DMS153 treated with DMSO at 0.1 percent for 48 hours (cell line): ENCODE measurements at regions not wholly inside any gene's neighbourhood (a gene's known extent, or its start where the extent isn't known, plus 50 kb on each side); places are given as distances from the start of the nearest gene placed in this dataset.
"Not testable (repeated sequence)": the region's sequence is repeated elsewhere in the genome, so short reads cannot be mapped to it uniquely, and the experiment has no call there.

Experiments used
- DNase-seq: peaks from one replicate; lab custom pipeline; 2025; ENCODE audit not compliant: unreplicated experiment; lab: John Stamatoyannopoulos, UW

- no peak for DNase-seq
These were observed 60.4 kb upstream of the PDHA2 start for GRCh38 chr4:95779447-95779846.

- DNase-seq, result no peak
These were observed 61.2 kb upstream of the PDHA2 start for GRCh38 chr4:95778666-95779065.

- DNase-seq, result not testable (repeated sequence)
These were observed 69.3 kb upstream of the PDHA2 start for GRCh38 chr4:95770605-95771004.

- no peak for DNase-seq
These were observed 74.9 kb upstream of the PDHA2 start for GRCh38 chr4:95764961-95765360.

- DNase-seq, result no peak
These were observed 78.0 kb upstream of the PDHA2 start for GRCh38 chr4:95761871-95762270.

- no peak for DNase-seq
These were observed 78.5 kb upstream of the PDHA2 start for GRCh38 chr4:95761426-95761825.

GRCh38 chr4:95760646-95761045, 79.2 kb upstream of the PDHA2 start:
- DNase-seq, result not testable (repeated sequence)

- no peak for DNase-seq
These were observed 81.9 kb upstream of the PDHA2 start for GRCh38 chr4:95758001-95758400.

- no peak for DNase-seq
These were observed 85.2 kb upstream of the PDHA2 start for GRCh38 chr4:95754667-95755066.

GRCh38 chr4:95749204-95749603, 90.7 kb upstream of the PDHA2 start:
- no peak for DNase-seq

GRCh38 chr4:95742872-95743271, 97.0 kb upstream of the PDHA2 start:
- DNase-seq, result no peak

GRCh38 chr4:95742179-95742578, 97.7 kb upstream of the PDHA2 start:
- no peak for DNase-seq

GRCh38 chr4:95732061-95732460, 107.8 kb upstream of the PDHA2 start:
- no peak for DNase-seq

- DNase-seq, result no peak
These were observed 110.3 kb upstream of the PDHA2 start for GRCh38 chr4:95729596-95729995.

- DNase-seq, result no peak
These were observed 111.7 kb upstream of the PDHA2 start for GRCh38 chr4:95728145-95728544.

GRCh38 chr4:95715830-95716229, 124.1 kb upstream of the PDHA2 start:
- DNase-seq, result no peak

GRCh38 chr4:95714571-95714970, 125.3 kb upstream of the PDHA2 start:
- DNase-seq, result no peak

GRCh38 chr4:95705323-95705722, 134.6 kb upstream of the PDHA2 start:
- DNase-seq, result no peak

GRCh38 chr4:95701500-95702170, 138.3 kb upstream of the PDHA2 start:
- no peak for DNase-seq

- no peak for DNase-seq
These were observed 145.5 kb upstream of the PDHA2 start for GRCh38 chr4:95694411-95694810.

GRCh38 chr4:95693594-95693993, 144.8 kb upstream of the UNC5C start:
- no peak for DNase-seq

- no peak for DNase-seq
These were observed 127.4 kb upstream of the UNC5C start for GRCh38 chr4:95676190-95676589.

- DNase-seq, result no peak
These were observed 126.8 kb upstream of the UNC5C start for GRCh38 chr4:95675623-95676022.
